ENCODE measurements at regions not wholly inside any gene's neighbourhood (a gene's known extent, or its start where the extent isn't known, plus 50 kb on each side); places are given as distances from the start of the nearest gene placed in this dataset.

GRCh38 chr10:128549101-128549608 lies 422.9 kb upstream of the MKI67 start:
- TF ChIP-seq MYC (IDR thresholded peaks at IDR 0.05; ENCODE audit: low read depth, low read length) (no peak), POLR2AphosphoS5 (IDR thresholded peaks at IDR 0.05; ENCODE audit: insufficient read depth, low read depth, low read length) (no peak), CTCF (IDR thresholded peaks at IDR 0.05; ENCODE audit: extremely low read depth in 1 of 2, insufficient read depth in 1 of 2, low read depth in 1 of 2, low read length in 2 of 2) (no peak), EZH2 (IDR thresholded peaks at IDR 0.05; ENCODE audit: borderline replicate concordance, low read depth, low read length, severe bottlenecking) (no peak), POLR2A (IDR thresholded peaks at IDR 0.05; ENCODE audit: low read depth, low read length) (no peak)
